Cardiac fibroblast (primary cell): ENCODE measurements at regions not wholly inside any gene's neighbourhood (a gene's known extent, or its start where the extent isn't known, plus 50 kb on each side); places are given as distances from the start of the nearest gene placed in this dataset.
"Not testable (repeated sequence)": the region's sequence is repeated elsewhere in the genome, so short reads cannot be mapped to it uniquely, and the experiment has no call there.

ENCODE experiments used
- DNase-seq, 2 donors: peaks; one replicate each; pipeline versions ENCODE4 v3.0.0 to v3.0.0-alpha.2; 2010; ENCODE audit warnings: low read depth in 2 of 2
- H3K4me3 ChIP-seq, 2 donors: replicated peaks in 1 of 2; 1 replicate in 1 of 2; 2 replicates in 1 of 2; pipeline ENCODE4 v1.5.1; 2011; ENCODE audit warnings: low read depth in 2 of 2, low read length in 2 of 2, mild to moderate bottlenecking in 2 of 2, moderate library complexity in 1 of 2
- CTCF ChIP-seq: IDR thresholded peaks from one replicate; pipeline ENCODE4 v1.5.1; 2011; ENCODE audit warnings: low read depth, mild to moderate bottlenecking, low read length, inconsistent platforms

GRCh38 chr16:62261760-62262159 lies 225.5 kb upstream of the CDH8 start:
- no peak for TF ChIP-seq CTCF
- no peak overlapping the region for H3K4me3 ChIP-seq
- DNase-seq: no peak

- DNase-seq, H3K4me3 ChIP-seq: not testable (repeated sequence)
Observed at GRCh38 chr16:62258931-62259435, 222.7 kb upstream of the CDH8 start.

- no peak for TF ChIP-seq CTCF
- H3K4me3 ChIP-seq: no peak overlapping the region
- no peak for DNase-seq
Observed at GRCh38 chr16:62256406-62256805, 220.2 kb upstream of the CDH8 start.

GRCh38 chr16:62254847-62255246 lies 218.6 kb upstream of the CDH8 start:
- DNase-seq: no peak
- no peak overlapping the region for H3K4me3 ChIP-seq
- no peak for TF ChIP-seq CTCF

- TF ChIP-seq CTCF: no peak
- H3K4me3 ChIP-seq: no peak overlapping the region
- no peak for DNase-seq
Observed at GRCh38 chr16:62254372-62254771, 218.1 kb upstream of the CDH8 start.

- H3K4me3 ChIP-seq: no peak overlapping the region
- no peak for DNase-seq
- no peak for TF ChIP-seq CTCF
Observed at GRCh38 chr16:62253966-62254365, 217.7 kb upstream of the CDH8 start.

- H3K4me3 ChIP-seq: no peak overlapping the region
- no peak for DNase-seq
- TF ChIP-seq CTCF: no peak
Observed at GRCh38 chr16:62249069-62249468, 212.8 kb upstream of the CDH8 start.
